Mucosa of gallbladder (tissue), 1 donor: ENCODE measurements at regions not wholly inside any gene's neighbourhood (a gene's known extent, or its start where the extent isn't known, plus 50 kb on each side); places are given as distances from the start of the nearest gene placed in this dataset.
"Not testable (repeated sequence)": the region's sequence is repeated elsewhere in the genome, so short reads cannot be mapped to it uniquely, and the experiment has no call there.

Experiments used
- DNase-seq: peaks from one replicate; pipeline ENCODE4 v3.0.0-alpha.2; 2020; ENCODE audit warnings: low spot score
- donor health status: DM: no; HTN: no; CAD: no.

GRCh38 chr2:198638577-198638976 is 819.2 kb downstream of the SATB2 start:
- no peak for DNase-seq

- DNase-seq: no peak
Measured at GRCh38 chr2:198630384-198630783, 826.0 kb downstream of the PLCL1 start.

GRCh38 chr2:198628596-198628995 is 824.2 kb downstream of the PLCL1 start:
- no peak for DNase-seq

- DNase-seq: no peak
Measured at GRCh38 chr2:198622986-198623730, 818.8 kb downstream of the PLCL1 start.

- DNase-seq: peak; percentile 10
Measured at GRCh38 chr2:198615972-198616371, 811.6 kb downstream of the PLCL1 start.

- DNase-seq: no peak
Measured at GRCh38 chr2:198611201-198611600, 806.8 kb downstream of the PLCL1 start.

GRCh38 chr2:198604599-198604998 is 800.2 kb downstream of the PLCL1 start:
- DNase-seq: no peak

- DNase-seq: not testable (repeated sequence)
Measured at GRCh38 chr2:198602986-198603385, 798.6 kb downstream of the PLCL1 start.

- DNase-seq: no peak
Measured at GRCh38 chr2:198597648-198598047, 793.3 kb downstream of the PLCL1 start.

GRCh38 chr2:198596985-198597384 is 792.6 kb downstream of the PLCL1 start:
- no peak for DNase-seq

- no peak for DNase-seq
Measured at GRCh38 chr2:198595721-198596120, 791.3 kb downstream of the PLCL1 start.

- no peak for DNase-seq
Measured at GRCh38 chr2:198591586-198591985, 787.2 kb downstream of the PLCL1 start.

GRCh38 chr2:198587741-198588140 is 783.3 kb downstream of the PLCL1 start:
- no peak for DNase-seq

- DNase-seq: no peak
Measured at GRCh38 chr2:198587240-198587639, 782.8 kb downstream of the PLCL1 start.

GRCh38 chr2:198571393-198571792 is 767.0 kb downstream of the PLCL1 start:
- no peak for DNase-seq

- DNase-seq: no peak
Measured at GRCh38 chr2:198558176-198558575, 753.8 kb downstream of the PLCL1 start.

GRCh38 chr2:198546122-198546521 is 741.7 kb downstream of the PLCL1 start:
- no peak for DNase-seq

GRCh38 chr2:198545411-198545810 is 741.0 kb downstream of the PLCL1 start:
- DNase-seq: no peak

- DNase-seq: no peak
Measured at GRCh38 chr2:198544461-198544860, 740.1 kb downstream of the PLCL1 start.

- no peak for DNase-seq
Measured at GRCh38 chr2:198534756-198535155, 730.4 kb downstream of the PLCL1 start.

GRCh38 chr2:198525211-198525969 is 721.0 kb downstream of the PLCL1 start:
- DNase-seq: no peak

GRCh38 chr2:198523710-198524109 is 719.3 kb downstream of the PLCL1 start:
- DNase-seq: no peak

- DNase-seq: no peak
Measured at GRCh38 chr2:198518935-198519334, 714.5 kb downstream of the PLCL1 start.
